Motor neuron (in vitro differentiated cells): ENCODE measurements at regions not wholly inside any gene's neighbourhood (a gene's known extent, or its start where the extent isn't known, plus 50 kb on each side); places are given as distances from the start of the nearest gene placed in this dataset.

ENCODE experiments used
- ATAC-seq, 8 experiments: fragments of 200-7000 bp; cut with Tn5 transposase; replicated peaks in 6 of 8; 2 replicates each; pipeline ENCODE4 v1.8.0; 2021; ENCODE audit warnings: mild to moderate bottlenecking in 8 of 8, moderate library complexity in 8 of 8
- H3K27ac ChIP-seq, 2 donors: fragments of 250-450 bp; sonication (Bioruptor Pico); 2 replicates each; pipeline ENCODE4 v1.9.0; 2021; ENCODE audit warnings: antibody characterized with exemption in 2 of 2, mild to moderate bottlenecking in 2 of 2, moderate library complexity in 1 of 2
- H3K4me1 ChIP-seq, 2 donors: fragments of 250-450 bp; sonication (Bioruptor Pico); replicated peaks in 1 of 2; 2 replicates each; pipeline ENCODE4 v1.6.1; 2021; ENCODE audit warnings: antibody characterized with exemption in 2 of 2, mild to moderate bottlenecking in 2 of 2, moderate library complexity in 1 of 2
- H3K4me3 ChIP-seq, 5 donors: fragments of 250-450 bp; sonication (Bioruptor Pico); 2 replicates each; pipeline ENCODE4 v1.9.0; 2021; ENCODE audit warnings: antibody characterized with exemption in 5 of 5, mild to moderate bottlenecking in 5 of 5, moderate library complexity in 4 of 5
- WGBS, 10 experiments: fragments of 450-650 bp; shearing (Covaris generic); methylation state at CpG; one replicate each; pipeline ENCODE4 v1.0.0; 2022; 5-methylcytosine and 5-hydroxymethylcytosine counted together
- in situ Hi-C, 9 experiments: fragments of 400-800 bp; cut with MboI; loops; one replicate each; pipeline ENCODE4 v1.15.0; 2021; ENCODE audit warnings: low sequenced_read_pairs in 9 of 9, low pct_unique_long_range_greater_than_20kb in 2 of 9; ENCODE audit not compliant: unreplicated experiment in 9 of 9

GRCh38 chr19:31612873-31613272 is 263.6 kb upstream of the TSHZ3 start:
- in situ Hi-C loops = no loop called here
- Histone ChIP-seq H3K27ac (no peak overlapping the region), H3K4me3 (no peak overlapping the region), H3K4me1 (peaks cover 22 to 35% of the 10 kb centered on the region in 2 donors)
- WGBS, 10 experiments = 48 to 100% (median 91%) methylated on average over 3 to 6 of the region's 6 CpGs
- no peak for ATAC-seq

GRCh38 chr19:31613683-31614219 is 264.5 kb upstream of the TSHZ3 start:
- 0 to 85% (median 44%) methylated on average over 1 to 4 of the region's 4 CpGs; no CpG with 5 or more reads in 4 of the 10 experiments for WGBS, 10 experiments

GRCh38 chr19:31616031-31616430 is 266.8 kb upstream of the TSHZ3 start:
- in situ Hi-C loops = no loop called here
- Histone ChIP-seq H3K27ac (no peak overlapping the region), H3K4me3 (no peak overlapping the region), H3K4me1 (peaks cover 22 to 35% of the 10 kb centered on the region in 2 donors)
- no peak for ATAC-seq
- WGBS, 10 experiments = 35 to 93% (median 45%) methylated on average over 1 to 3 of the region's 3 CpGs; no CpG with 5 or more reads in 2 of the 10 experiments

More at GRCh38 chr19:31613683-31614219, 264.5 kb upstream of the TSHZ3 start:
- H3K4me3 ChIP-seq = no peak overlapping the region
- ATAC-seq = peak in 1 of 8 experiments; percentile 23
- H3K27ac ChIP-seq = no peak overlapping the region
- in situ Hi-C loops = no loop called here
- H3K4me1 ChIP-seq = peaks cover 22 to 35% of the 10 kb centered on the region in 2 donors

GRCh38 chr19:31617010-31617585 is 267.9 kb upstream of the TSHZ3 start:
- in situ Hi-C loops = no loop called here
- H3K27ac ChIP-seq = peak overlapping the region; percentile 9 to 70
- 0 to 83% (median 44%) methylated on average over 1 to 3 of the region's 4 CpGs; no CpG with 5 or more reads in 4 of the 10 experiments for WGBS, 10 experiments

GRCh38 chr19:31625056-31625455 is 275.8 kb upstream of the TSHZ3 start:
- in situ Hi-C loops = no loop called here
- no peak overlapping the region for H3K4me3 ChIP-seq
- 0 to 95% (median 47%) methylated on average over 1 to 4 of the region's 4 CpGs; no CpG with 5 or more reads in 6 of the 10 experiments for WGBS, 10 experiments
- no peak overlapping the region for H3K27ac ChIP-seq
- ATAC-seq = no peak
- peaks cover 22 to 23% of the 10 kb centered on the region in 2 donors for H3K4me1 ChIP-seq

More at GRCh38 chr19:31617010-31617585, 267.9 kb upstream of the TSHZ3 start:
- Histone ChIP-seq H3K4me3 (no peak overlapping the region), H3K4me1 (peaks cover 18 to 28% of the 10 kb centered on the region in 2 donors)
- peak in 5 of 8 experiments; percentile 79 to 92 (median 89) for ATAC-seq

DNA sequence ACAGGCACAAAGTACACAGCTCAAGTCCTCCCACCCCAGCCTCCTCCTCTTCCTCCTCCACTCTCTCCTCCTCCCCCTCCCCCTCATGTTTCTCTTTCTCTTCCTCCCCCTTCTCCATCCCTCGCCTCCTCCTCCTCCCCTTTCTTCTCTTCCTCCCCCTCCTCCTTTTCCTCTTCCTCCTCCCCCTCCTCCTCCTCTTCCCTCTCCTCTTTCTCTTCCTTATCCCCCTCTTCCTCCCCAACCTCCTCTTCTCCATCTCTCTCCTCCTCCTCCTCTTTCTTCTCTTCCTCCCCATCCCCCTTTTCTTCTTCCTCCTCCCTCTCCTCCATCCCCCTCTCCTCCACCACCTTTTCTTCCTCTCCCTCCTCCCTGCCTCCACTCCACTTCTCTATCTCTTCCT is 276.3 kb upstream of the TSHZ3 start:
- Histone ChIP-seq H3K4me1 (peaks cover 27 to 28% of the 10 kb centered on the region in 2 donors), H3K4me3 (no peak overlapping the region), H3K27ac (no peak overlapping the region)
- no CpG with 5 or more reads among the region's 1 CpG for WGBS, 10 experiments
- ATAC-seq = no peak
- in situ Hi-C loops = no loop called here

- in situ Hi-C loops = no loop called here
- Histone ChIP-seq H3K4me1 (peaks cover 34 to 35% of the 10 kb centered on the region in 2 donors), H3K27ac (no peak overlapping the region), H3K4me3 (no peak overlapping the region)
- 0 to 90% (median 81%) methylated on average over 1 to 5 of the region's 5 CpGs; no CpG with 5 or more reads in 3 of the 10 experiments for WGBS, 10 experiments
- ATAC-seq = no peak
These were observed 277.7 kb upstream of the TSHZ3 start for GRCh38 chr19:31626941-31627340.

DNA sequence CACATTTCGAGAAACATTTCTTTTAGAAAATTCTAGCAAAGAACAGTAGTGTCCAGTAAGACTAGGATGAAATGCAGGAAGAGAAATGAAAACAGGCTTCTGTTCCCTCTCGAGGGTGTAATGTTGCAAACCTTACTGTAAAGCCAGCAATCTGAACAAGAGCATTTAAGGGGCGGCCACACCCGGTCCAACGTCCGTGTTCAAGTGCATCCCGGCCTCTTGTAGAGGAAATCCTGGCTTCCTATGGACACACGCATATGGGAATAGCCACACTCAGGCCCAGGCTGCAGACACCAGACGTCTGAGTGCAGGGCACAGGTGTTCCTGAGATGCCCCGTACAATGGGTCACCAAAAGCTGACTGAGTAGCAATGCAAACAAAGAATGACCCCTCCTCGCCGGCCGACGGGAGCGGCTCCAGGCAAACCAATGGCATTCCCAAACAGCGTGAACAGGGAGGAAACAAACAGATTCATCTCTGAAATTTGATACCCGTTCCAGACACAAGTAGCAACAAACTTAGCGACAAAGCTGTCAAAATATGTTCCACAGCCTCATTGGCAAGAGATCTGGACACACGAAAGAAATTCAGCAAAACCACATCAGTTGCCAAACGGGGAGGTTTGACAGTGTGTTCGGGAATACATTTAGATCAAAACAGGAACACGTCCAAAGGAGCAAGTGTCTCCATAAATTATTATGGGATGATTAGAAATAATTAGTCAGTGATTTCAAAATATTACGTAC is 278.6 kb upstream of the TSHZ3 start:
- ATAC-seq = peak in 1 of 8 experiments; percentile 38
- Histone ChIP-seq H3K4me3 (no peak overlapping the region), H3K4me1 (peaks cover 34 to 35% of the 10 kb centered on the region in 2 donors), H3K27ac (no peak overlapping the region)
- WGBS, 10 experiments = 3 to 91% (median 68%) methylated on average over 2 to 15 of the region's 23 CpGs; no CpG with 5 or more reads in 1 of the 10 experiments
- in situ Hi-C loops = no loop called here

DNA sequence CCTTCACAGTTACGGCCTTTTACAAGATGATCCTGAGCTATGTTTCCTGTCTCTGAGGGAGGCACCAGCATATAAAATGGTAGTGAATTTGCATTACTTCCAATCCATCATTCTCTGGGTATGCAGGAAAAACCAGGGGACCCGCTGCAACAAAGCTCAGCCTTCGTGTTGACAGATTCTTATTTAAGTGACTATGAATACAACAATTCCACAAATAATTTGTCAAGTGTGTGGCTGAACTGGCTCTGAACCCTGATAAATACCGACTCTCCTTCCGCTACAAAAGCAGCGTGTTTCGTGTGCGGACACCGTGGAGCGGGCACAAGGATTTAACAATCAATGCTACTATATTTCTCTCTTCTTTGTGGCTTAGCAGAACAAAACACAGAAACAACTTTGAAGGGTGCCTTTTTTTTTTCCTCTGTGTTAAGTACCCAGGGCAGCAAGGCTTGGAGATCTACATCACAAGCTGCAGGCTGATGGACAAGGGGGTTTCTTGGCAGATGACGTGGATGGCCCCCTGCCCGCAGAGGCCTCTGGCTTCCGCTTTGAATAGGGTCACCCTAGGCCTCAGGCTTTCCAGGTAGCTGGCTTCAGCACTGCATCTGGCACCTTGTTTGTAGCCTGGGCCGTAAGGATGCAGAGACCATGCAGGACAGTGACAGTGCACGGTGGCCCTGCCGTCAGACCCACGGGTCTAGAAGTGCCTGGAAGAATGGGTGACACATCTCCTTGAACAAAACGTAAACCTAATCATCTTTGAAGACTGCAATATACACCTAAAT is 280.5 kb upstream of the TSHZ3 start:
- 0 to 83% (median 23%) methylated on average over 1 to 14 of the region's 18 CpGs for WGBS, 10 experiments
- in situ Hi-C loops = no loop called here

DNA sequence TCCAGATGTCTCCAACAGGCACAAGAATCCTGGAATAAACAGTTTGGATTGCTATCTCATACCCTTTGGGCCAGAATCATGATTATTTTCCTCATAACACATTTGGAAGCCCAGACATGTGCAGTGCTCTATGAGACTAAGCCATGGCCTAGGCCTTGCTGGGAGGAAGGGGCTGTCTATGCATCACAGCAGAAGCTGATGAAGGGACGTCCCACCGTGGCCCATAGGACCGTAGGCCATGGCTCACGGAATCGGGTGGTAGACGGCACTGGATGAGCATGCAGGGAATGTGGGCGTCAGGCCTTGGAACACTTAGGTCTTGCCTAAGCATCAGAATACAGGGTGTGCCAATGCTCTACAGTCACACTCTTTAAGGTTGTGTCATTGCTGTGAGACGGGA is 283.8 kb upstream of the TSHZ3 start:
- Histone ChIP-seq H3K4me1 (peaks cover 45 to 47% of the 10 kb centered on the region in 2 donors), H3K27ac (no peak overlapping the region), H3K4me3 (no peak overlapping the region)
- in situ Hi-C loops = no loop called here
- ATAC-seq = no peak
- 33 to 100% (median 80%) methylated on average over 1 to 2 of the region's 8 CpGs; no CpG with 5 or more reads in 7 of the 10 experiments for WGBS, 10 experiments

More for the DNA sequence above, 280.5 kb upstream of the TSHZ3 start:
- ATAC-seq = peak in 5 of 8 experiments; percentile 81 to 89 (median 84)
- Histone ChIP-seq H3K4me1 (peaks cover 41 to 44% of the 10 kb centered on the region in 2 donors), H3K4me3 (no peak overlapping the region), H3K27ac (peak overlapping the region; percentile 78 to 81)

- in situ Hi-C loops = no loop called here
- 0 to 100% (median 83%) methylated on average over 1 of the region's 1 CpG; no CpG with 5 or more reads in 7 of the 10 experiments for WGBS, 10 experiments
These were observed 290.1 kb upstream of the TSHZ3 start for GRCh38 chr19:31639306-31639705.

DNA sequence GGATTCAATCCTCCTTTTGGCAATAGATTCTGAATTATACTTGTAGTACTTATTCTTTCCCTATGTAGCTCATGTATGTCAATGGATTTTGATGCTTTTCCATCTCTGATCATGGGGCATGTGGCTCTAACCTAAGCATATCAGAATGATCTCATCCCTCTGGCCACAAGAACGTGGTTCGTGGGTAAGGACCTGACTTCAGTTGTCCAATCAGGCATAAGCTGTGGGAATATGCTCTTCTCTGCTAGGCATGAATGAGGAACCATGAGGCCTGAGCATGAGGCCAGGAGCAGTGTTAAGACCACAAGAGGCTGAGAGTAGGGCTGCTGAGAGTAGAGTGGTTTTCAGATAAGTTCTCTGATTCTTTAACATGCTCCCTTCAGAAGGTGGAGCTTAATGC is 292.4 kb upstream of the TSHZ3 start:
- ATAC-seq = no peak
- in situ Hi-C loops = no loop called here
- WGBS, 10 experiments = 0 to 100% (median 52%) methylated on average over 1 to 2 of the region's 2 CpGs; no CpG with 5 or more reads in 2 of the 10 experiments
- no peak overlapping the region for H3K4me3 ChIP-seq
- no peak overlapping the region for H3K27ac ChIP-seq
- H3K4me1 ChIP-seq = peaks cover 4 to 6% of the 10 kb centered on the region in 2 donors

More at GRCh38 chr19:31639306-31639705, 290.1 kb upstream of the TSHZ3 start:
- ATAC-seq = peak in 5 of 8 experiments; percentile 75 to 98 (median 82)
- Histone ChIP-seq H3K4me3 (no peak overlapping the region), H3K4me1 (peaks cover 17 to 19% of the 10 kb centered on the region in 2 donors), H3K27ac (no peak overlapping the region)
